Inflammatory macrophage treated with lipopolysaccharide for 1 hour (primary cell): ENCODE measurements at regions not wholly inside any gene's neighbourhood (a gene's known extent, or its start where the extent isn't known, plus 50 kb on each side); places are given as distances from the start of the nearest gene placed in this dataset.
A peak's percentile ranks its signal among the peaks of the same experiment; 100 is the strongest.

Source experiments
- DNase-seq, 2 donors: peaks; one replicate each; pipeline ENCODE4 v3.0.0-alpha.2; 2020 to 2022

GRCh38 chr3:66128623-66129022 lies 89.9 kb upstream of the MAGI1 start:
- DNase-seq, result no peak

GRCh38 chr3:66121318-66121717 lies 82.6 kb upstream of the MAGI1 start:
- DNase-seq, result no peak

- no peak for DNase-seq
These were observed 77.3 kb upstream of the MAGI1 start for GRCh38 chr3:66115858-66116654.

- no peak for DNase-seq
These were observed 74.8 kb upstream of the MAGI1 start for GRCh38 chr3:66113542-66113941.

GRCh38 chr3:66110840-66111239 lies 72.1 kb upstream of the MAGI1 start:
- no peak for DNase-seq

GRCh38 chr3:66107855-66108254 lies 69.1 kb upstream of the MAGI1 start:
- DNase-seq, result no peak

- DNase-seq, result no peak
These were observed 68.1 kb upstream of the MAGI1 start for GRCh38 chr3:66106788-66107187.

- DNase-seq, result peak in 1 of 2 donors; percentile 1
These were observed 65.8 kb upstream of the MAGI1 start for GRCh38 chr3:66104535-66104934.

GRCh38 chr3:66103729-66104128 lies 65.0 kb upstream of the MAGI1 start:
- no peak for DNase-seq

- no peak for DNase-seq
These were observed 63.2 kb upstream of the MAGI1 start for GRCh38 chr3:66101901-66102300.

GRCh38 chr3:66099541-66100065 lies 60.9 kb upstream of the MAGI1 start:
- no peak for DNase-seq

GRCh38 chr3:66098436-66098835 lies 59.7 kb upstream of the MAGI1 start:
- DNase-seq, result no peak

GRCh38 chr3:66097647-66098046 lies 58.9 kb upstream of the MAGI1 start:
- DNase-seq, result no peak

GRCh38 chr3:66095295-66096001 lies 56.7 kb upstream of the MAGI1 start:
- DNase-seq, result no peak

GRCh38 chr3:66093981-66094380 lies 55.3 kb upstream of the MAGI1 start:
- no peak for DNase-seq

- DNase-seq, result no peak
These were observed 53.7 kb upstream of the MAGI1 start for GRCh38 chr3:66092175-66092995.
